MM.1S (cell line): ENCODE measurements at regions not wholly inside any gene's neighbourhood (a gene's known extent, or its start where the extent isn't known, plus 50 kb on each side); places are given as distances from the start of the nearest gene placed in this dataset.

Experiments
- DNase-seq: peaks from one replicate; pipeline ENCODE4 v3.0.0-alpha.2; 2015
- H2AFZ ChIP-seq: fragments of 300-600 bp; sonication (generic); 2 replicates; pipeline ENCODE4 v1.6.0; 2016; ENCODE audit warnings: antibody characterized with exemption, low read length
- H3F3A ChIP-seq: fragments of 300-600 bp; sonication (generic); 2 replicates; pipeline ENCODE4 v1.6.1; 2016; ENCODE audit warnings: mild to moderate bottlenecking, antibody characterized with exemption, low read length, moderate library complexity, mixed read lengths; ENCODE audit not compliant: insufficient read depth
- H3K27ac ChIP-seq: fragments of 300-600 bp; sonication (generic); 2 replicates; pipeline ENCODE4 v1.5.1; 2016; ENCODE audit warnings: mild to moderate bottlenecking, low read length
- H3K27me3 ChIP-seq: fragments of 300-600 bp; sonication (generic); replicated peaks from 2 replicates; pipeline ENCODE4 v1.6.0; 2016; ENCODE audit warnings: low read length; ENCODE audit not compliant: insufficient read depth
- H3K36me3 ChIP-seq: fragments of 300-600 bp; sonication (generic); replicated peaks from 2 replicates; pipeline ENCODE4 v1.6.1; 2016; ENCODE audit warnings: mild to moderate bottlenecking, low read length, mixed read lengths; ENCODE audit not compliant: insufficient read depth
- H3K4me1 ChIP-seq: fragments of 300-600 bp; sonication (generic); 2 replicates; pipeline ENCODE4 v1.6.1; 2016; ENCODE audit warnings: low read length, mixed read lengths
- H3K4me2 ChIP-seq: fragments of 300-600 bp; sonication (generic); 2 replicates; pipeline ENCODE4 v1.6.0; 2016; ENCODE audit warnings: low read depth, low read length
- H3K4me3 ChIP-seq: fragments of 300-600 bp; sonication (generic); 2 replicates; pipeline ENCODE4 v1.5.1; 2016; ENCODE audit warnings: low read length, mixed read lengths
- H3K79me2 ChIP-seq: fragments of 300-600 bp; sonication (generic); 2 replicates; pipeline ENCODE4 v1.6.1; 2016; ENCODE audit warnings: mixed run types, low read length, mixed read lengths
- H3K9ac ChIP-seq: fragments of 300-600 bp; sonication (generic); 2 replicates; pipeline ENCODE4 v1.6.1; 2016; ENCODE audit warnings: low read length, mixed read lengths
- H3K9me2 ChIP-seq: fragments of 300-600 bp; sonication (generic); replicated peaks from 2 replicates; pipeline ENCODE4 v1.6.1; 2016; ENCODE audit warnings: mild to moderate bottlenecking, low read length, mixed read lengths; ENCODE audit not compliant: insufficient read depth
- H3K9me3 ChIP-seq: fragments of 300-600 bp; sonication (generic); replicated peaks from 2 replicates; pipeline ENCODE4 v1.6.1; 2016; ENCODE audit warnings: mild to moderate bottlenecking, low read length, mixed read lengths; ENCODE audit not compliant: insufficient read depth
- H4K20me1 ChIP-seq: fragments of 300-600 bp; sonication (generic); 2 replicates; pipeline ENCODE4 v1.6.1; 2016; ENCODE audit warnings: mild to moderate bottlenecking, low read length, moderate library complexity, mixed read lengths; ENCODE audit not compliant: insufficient read depth
- EZH2 ChIP-seq: fragments of 300-600 bp; sonication (generic); optimal IDR thresholded peaks from 2 replicates; pipeline ENCODE3; 2017; ENCODE audit warnings: low read depth, mild to moderate bottlenecking, antibody characterized with exemption, low read length, mixed read lengths
- EZH2phosphoT487 ChIP-seq: fragments of 300-600 bp; sonication (generic); IDR thresholded peaks from 2 replicates; pipeline ENCODE4 v1.6.1; 2018; ENCODE audit warnings: antibody characterized with exemption, low read length
- TF ChIP-seq, protein P1 (sequence below): fragments of 300-600 bp; sonication (generic); IDR thresholded peaks from 2 replicates; pipeline ENCODE4 v1.5.1; 2016; ENCODE audit warnings: antibody characterized with exemption, low read length, mixed read lengths

DNA sequence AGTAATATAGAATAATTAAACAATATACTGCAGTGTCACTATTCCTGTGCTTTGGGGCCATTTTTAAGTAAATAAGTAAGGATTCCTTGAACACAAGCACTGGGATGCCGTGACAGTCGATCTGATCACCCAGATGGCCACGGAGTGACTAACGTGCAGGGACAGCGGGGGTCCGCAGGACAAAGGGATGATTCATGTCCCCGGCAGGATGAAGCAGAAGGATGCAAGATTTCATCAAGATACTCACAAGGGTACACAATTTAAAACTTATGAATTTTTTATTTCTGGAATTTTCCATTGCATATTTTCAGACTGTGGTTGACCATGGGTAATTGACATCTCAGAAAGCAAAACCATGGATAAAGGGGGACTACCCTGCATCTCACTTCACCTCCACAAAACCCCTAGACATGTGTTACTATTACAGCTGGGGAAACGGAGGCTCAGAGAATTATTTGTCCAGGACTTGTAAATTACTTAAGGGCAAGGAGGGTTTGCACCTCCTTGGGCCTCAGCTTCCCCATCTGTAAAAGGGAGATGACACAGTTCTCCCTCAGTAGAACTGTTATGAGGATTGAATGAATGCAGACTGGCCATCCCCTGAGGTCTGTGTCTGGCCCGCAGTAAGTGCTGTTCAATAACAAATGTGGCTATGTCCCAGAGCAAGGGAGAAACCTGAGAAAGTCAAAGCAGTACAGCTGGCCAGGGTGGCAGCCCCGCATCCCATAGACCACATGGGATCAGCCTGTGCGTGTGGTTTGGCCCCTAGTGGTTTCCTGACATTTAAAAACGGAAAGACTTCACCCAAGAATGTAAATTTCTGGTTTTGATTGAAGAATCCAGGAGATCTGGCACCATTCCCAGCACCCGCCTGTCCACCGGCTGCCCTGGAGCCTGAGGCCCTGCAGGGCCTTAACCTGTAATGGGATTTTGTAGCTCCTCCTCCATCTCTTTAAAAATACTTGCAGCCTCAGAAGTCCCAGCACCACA, 235.5 kb downstream of the BMP7 start:
- Histone ChIP-seq H3F3A (no peaks in the 10 kb centered on the region), H2AFZ (no peak overlapping the region), H3K9me3 (no peaks in the 10 kb centered on the region), H3K4me2 (no peak overlapping the region), H3K9me2 (no peaks in the 10 kb centered on the region), H3K36me3 (no peaks in the 10 kb centered on the region), H3K79me2 (no peaks in the 10 kb centered on the region), H3K4me1 (no peaks in the 10 kb centered on the region), H3K4me3 (no peak overlapping the region), H3K9ac (no peak overlapping the region), H4K20me1 (no peaks in the 10 kb centered on the region), H3K27me3 (no peaks in the 10 kb centered on the region), H3K27ac (no peak overlapping the region)
- TF ChIP-seq EZH2: no peak
- TF ChIP-seq, protein P1, sequence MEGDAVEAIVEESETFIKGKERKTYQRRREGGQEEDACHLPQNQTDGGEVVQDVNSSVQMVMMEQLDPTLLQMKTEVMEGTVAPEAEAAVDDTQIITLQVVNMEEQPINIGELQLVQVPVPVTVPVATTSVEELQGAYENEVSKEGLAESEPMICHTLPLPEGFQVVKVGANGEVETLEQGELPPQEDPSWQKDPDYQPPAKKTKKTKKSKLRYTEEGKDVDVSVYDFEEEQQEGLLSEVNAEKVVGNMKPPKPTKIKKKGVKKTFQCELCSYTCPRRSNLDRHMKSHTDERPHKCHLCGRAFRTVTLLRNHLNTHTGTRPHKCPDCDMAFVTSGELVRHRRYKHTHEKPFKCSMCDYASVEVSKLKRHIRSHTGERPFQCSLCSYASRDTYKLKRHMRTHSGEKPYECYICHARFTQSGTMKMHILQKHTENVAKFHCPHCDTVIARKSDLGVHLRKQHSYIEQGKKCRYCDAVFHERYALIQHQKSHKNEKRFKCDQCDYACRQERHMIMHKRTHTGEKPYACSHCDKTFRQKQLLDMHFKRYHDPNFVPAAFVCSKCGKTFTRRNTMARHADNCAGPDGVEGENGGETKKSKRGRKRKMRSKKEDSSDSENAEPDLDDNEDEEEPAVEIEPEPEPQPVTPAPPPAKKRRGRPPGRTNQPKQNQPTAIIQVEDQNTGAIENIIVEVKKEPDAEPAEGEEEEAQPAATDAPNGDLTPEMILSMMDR: no peak
- TF ChIP-seq EZH2phosphoT487: no peak
- DNase-seq: no peak

DNA sequence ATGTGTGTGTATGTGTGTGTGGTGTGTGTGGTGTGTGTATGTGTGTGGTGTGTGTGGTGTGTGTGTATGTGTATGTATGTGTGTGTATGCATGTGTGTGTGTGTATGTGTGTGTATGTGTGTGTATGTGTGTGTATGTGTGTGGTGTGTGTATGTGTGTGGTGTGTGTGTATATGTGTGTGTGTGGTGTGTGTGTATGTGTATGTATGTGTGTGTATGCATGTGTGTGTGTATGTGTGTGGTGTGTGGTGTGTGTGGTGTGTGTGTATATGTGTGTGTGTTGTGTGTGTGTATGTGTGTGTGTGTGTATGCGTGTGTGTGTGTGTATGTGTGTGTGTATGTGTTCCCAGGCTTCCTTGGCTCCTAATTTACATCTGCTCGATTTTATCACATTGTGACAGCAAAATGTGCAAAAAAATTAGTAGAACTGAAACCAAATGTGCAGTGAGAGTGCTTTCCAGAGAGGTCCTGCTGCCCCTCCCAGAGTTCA, 234.5 kb downstream of the BMP7 start:
- no peaks in the 10 kb centered on the region for H3K9me3 ChIP-seq
- no peaks in the 10 kb centered on the region for H3K27me3 ChIP-seq
- no peak for DNase-seq
- H3K36me3 ChIP-seq: no peaks in the 10 kb centered on the region
- no peak overlapping the region for H3K4me2 ChIP-seq
- H3K27ac ChIP-seq: no peak overlapping the region
- H4K20me1 ChIP-seq: no peaks in the 10 kb centered on the region
- no peaks in the 10 kb centered on the region for H3F3A ChIP-seq
- no peak for TF ChIP-seq EZH2phosphoT487
- TF ChIP-seq, protein P1: no peak
- no peak for TF ChIP-seq EZH2
- H3K4me1 ChIP-seq: no peaks in the 10 kb centered on the region
- no peaks in the 10 kb centered on the region for H3K9me2 ChIP-seq
- no peak overlapping the region for H2AFZ ChIP-seq
- H3K9ac ChIP-seq: no peak overlapping the region
- H3K79me2 ChIP-seq: no peaks in the 10 kb centered on the region
- H3K4me3 ChIP-seq: no peak overlapping the region

DNA sequence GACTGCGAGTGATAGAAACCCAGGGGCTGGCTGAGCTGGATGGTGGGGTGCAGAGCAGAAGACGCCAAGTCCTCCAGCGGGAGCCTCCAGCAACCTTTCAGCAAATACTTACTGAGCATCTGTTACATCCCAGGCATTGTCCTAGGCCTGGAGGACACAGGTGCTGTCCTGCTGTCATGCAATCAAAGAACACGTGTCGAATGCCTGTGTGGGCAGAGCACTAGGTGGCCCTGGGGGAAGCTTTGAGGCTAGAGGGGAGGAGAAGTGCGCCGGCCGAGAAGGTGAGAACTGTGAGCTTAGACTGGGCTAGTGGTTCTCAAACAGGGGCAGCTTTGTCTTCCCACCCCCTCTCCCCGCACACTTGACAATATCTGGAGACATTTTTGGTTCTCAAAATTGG, 233.6 kb downstream of the BMP7 start:
- H3K9me3 ChIP-seq: no peaks in the 10 kb centered on the region
- H3K27me3 ChIP-seq: no peaks in the 10 kb centered on the region
- H3K4me2 ChIP-seq: no peak overlapping the region
- TF ChIP-seq EZH2: no peak
- TF ChIP-seq, protein P1: no peak
- TF ChIP-seq EZH2phosphoT487: no peak
- no peak overlapping the region for H3K4me3 ChIP-seq
- H4K20me1 ChIP-seq: no peaks in the 10 kb centered on the region
- H3K36me3 ChIP-seq: no peaks in the 10 kb centered on the region
- H3K9me2 ChIP-seq: no peaks in the 10 kb centered on the region
- no peaks in the 10 kb centered on the region for H3K4me1 ChIP-seq
- H3K27ac ChIP-seq: no peak overlapping the region
- DNase-seq: no peak
- no peak overlapping the region for H2AFZ ChIP-seq
- H3F3A ChIP-seq: no peaks in the 10 kb centered on the region
- no peak overlapping the region for H3K9ac ChIP-seq
- H3K79me2 ChIP-seq: no peaks in the 10 kb centered on the region
